ENCODE measurements at regions not wholly inside any gene's neighbourhood (a gene's known extent, or its start where the extent isn't known, plus 50 kb on each side); places are given as distances from the start of the nearest gene placed in this dataset.

DNA sequence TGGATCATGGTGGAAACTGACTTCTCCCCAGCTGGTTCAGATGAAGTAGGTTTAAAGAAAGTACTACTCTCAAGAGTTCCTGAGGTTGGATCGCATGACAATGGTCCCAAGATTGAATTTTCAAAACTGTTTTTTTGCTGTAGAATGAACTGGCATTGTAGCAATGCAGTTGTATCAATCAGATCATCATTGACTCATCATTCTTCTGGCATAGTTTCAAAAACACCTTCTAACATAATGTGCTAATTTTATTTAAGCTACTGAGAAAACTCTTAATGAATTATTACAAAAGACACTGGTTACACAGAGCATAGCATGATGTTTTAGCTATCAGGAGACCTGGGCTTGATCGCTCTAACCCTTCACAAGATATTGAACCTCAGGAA, 384.5 kb upstream of the DCN start:
- DNase-seq (ENCODE audit: low read depth in 4 of 4, low spot score in 2 of 4) = no peak

DNA sequence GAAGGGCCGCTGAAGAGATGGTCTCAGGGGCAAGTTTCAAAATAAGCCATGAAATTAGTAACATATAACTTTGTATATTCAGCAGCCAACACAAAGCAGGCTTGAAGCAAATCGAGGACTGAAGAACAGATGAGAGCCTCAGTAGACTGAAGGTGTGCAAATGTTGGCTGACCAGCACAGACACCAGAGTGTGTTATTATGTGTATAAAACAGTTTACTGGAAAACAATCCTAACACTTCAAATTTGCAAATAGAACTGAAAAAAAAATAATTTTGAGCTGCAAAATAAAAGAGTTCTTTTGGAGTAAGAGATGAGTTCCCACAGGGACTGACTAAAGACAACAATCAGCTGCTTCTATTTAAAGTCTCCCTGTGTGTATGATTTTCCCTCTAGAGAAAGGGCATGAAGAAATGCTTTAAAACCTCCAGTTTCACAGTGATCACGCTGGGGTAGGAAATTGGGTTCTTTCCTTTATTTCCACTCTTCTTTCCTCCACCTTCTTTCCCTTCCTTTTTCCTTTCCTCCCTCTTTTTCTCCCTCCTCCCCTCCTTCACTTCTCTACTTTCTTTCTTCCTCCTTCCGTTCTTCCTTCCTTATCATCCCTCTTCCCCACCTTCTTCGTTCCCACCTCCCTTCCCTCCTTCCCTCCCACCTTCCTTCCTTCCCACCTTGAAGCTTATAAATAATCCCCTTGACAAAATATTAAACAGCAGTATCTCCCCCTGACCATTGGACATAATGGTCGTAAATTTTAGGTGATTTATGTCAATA, 383.9 kb upstream of the DCN start:
- DNase-seq (ENCODE audit: low read depth in 4 of 4, low spot score in 2 of 4) = no peak

DNA sequence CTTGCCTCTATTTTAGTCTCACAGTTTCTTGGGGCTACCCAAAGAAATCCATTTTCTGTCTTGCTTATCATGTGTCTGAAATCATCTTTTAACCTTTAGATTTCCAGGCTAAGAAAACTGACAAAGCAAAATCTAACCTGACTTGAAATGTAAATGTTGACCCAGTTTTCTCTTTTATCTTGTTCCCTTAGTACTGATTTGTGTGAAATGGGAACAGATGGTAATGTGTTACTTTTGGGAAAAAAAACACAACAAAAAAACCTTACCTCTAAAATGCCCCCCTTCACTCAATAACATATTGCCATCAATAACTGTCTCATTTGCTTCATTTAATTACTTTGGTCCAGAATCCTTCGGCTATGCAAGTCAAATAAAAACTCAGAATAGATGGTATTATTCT, 383.2 kb upstream of the DCN start:
- no peak for DNase-seq (ENCODE audit: low read depth in 4 of 4, low spot score in 2 of 4)

DNA sequence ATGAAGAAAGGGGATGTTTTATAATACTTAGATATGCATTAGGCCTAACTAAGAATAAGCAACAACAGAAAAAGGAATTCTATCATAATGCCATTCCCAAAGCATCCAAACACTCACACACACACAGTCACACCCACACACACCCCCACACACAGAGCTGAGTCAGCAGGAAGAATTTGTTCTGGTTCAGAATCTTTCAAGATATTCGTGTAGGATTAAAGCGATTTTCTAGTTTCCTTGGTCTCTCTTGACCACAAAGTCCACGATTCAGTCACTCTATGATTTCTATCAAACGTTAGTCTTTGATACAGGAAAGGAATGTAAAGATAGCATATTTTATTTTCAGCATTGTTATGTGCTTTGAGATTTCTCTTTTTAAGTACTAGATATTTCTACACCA, 382.6 kb upstream of the DCN start:
- no peak for DNase-seq (ENCODE audit: low read depth in 4 of 4, low spot score in 2 of 4)

DNA sequence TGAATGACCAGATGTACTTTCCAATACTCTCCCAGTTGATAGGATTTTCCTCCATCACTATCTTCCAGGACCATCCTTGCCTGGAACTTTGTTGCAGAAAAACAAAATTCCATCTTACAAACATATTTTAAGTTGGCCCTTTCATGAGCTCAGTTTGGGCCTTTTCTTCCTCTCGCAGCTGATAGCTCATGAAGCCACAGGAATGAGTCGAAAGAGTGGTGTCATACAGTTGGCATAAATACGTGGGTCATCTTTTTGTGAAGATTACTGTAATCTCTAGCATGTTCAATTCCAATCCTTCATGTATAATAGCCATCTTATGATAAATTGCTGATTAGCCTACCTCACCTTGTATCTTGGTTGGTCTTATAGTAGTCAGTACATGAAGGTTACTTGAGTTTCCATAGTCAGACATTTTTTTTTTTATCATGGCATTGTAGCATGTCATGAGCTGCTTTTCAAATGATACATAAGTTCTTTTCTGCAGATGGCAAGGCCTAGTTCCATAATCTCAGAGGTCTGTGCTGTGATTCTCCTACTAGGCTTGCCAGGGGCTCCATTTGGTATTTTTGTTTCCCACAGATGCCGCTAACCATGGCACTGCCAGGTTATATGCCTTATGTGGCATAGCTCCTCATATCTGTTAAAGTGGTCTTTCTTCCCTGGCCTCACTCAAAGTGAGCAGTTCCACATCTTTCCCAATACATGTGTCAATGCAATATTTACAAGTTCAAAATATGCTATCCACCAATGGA, 380.6 kb upstream of the DCN start:
- DNase-seq (ENCODE audit: low read depth in 4 of 4, low spot score in 2 of 4) = no peak

DNA sequence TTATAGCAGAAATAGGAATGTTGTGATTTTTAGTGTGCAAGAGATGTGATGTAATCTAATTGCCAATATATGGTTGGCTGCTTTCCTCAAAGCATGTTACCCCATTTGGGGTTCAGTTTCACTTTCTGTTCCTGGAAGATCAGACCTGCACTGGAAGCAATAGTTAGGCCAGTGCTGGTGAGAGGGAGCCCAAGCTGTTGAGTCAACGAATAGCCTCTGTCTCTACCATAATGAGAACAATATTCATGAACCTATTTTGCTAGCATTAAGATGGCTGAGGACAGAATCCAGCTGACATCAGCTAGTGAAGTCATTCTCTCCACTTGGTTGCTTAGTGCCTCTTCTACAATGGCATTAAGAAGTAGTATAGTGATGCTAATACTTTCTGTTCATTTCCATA, 379.9 kb upstream of the DCN start:
- no peak for DNase-seq (ENCODE audit: low read depth in 4 of 4, low spot score in 2 of 4)

DNA sequence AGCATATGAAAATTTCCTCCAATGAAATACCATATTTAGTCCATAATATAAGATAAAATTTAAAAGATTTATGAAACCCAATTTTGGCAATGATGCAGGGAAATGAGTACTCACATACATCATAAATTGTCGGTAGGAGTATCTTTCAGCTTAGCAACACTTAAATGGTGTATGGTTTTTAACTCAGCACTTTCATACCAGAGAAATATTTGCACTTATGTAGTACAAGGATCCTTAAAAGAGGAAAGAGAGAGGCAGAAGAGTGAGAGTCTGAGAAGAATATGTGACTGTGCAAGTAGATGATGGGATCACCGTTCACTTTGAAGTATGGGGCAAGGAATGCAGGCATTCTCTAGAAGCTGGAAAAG, 379.3 kb upstream of the DCN start:
- DNase-seq (ENCODE audit: low read depth in 4 of 4, low spot score in 2 of 4) = no peak

DNA sequence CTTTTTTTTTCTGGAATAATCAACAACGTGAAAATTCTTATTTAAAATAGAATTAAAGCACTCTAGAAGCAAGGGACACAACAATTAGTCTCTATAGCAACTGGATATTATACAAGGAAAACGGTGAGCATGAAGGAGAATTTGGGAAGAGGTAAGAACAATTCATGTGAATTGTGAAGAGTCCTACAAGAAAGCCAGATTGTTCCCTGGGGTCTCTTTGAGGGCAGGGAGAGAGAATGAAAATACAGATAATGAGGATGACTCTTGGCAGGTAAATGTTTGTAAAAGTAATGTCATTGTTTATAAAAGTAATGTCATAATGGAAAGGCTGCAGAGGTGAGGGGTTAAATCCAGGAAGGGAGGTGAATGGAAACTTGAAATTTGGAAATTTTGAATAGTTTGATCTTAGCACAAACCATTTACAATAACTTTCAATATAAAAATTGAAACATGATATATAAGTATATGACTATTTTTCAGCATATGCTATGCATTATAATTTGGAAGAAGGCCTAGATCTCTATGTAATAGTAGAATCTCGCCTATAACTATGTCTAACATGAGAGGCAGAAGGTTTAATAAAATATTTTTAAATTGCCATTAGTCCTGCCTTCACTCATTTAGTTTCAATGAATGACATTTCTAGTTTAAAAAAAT, 378.8 kb upstream of the DCN start:
- no peak for DNase-seq (ENCODE audit: low read depth in 4 of 4, low spot score in 2 of 4)

DNA sequence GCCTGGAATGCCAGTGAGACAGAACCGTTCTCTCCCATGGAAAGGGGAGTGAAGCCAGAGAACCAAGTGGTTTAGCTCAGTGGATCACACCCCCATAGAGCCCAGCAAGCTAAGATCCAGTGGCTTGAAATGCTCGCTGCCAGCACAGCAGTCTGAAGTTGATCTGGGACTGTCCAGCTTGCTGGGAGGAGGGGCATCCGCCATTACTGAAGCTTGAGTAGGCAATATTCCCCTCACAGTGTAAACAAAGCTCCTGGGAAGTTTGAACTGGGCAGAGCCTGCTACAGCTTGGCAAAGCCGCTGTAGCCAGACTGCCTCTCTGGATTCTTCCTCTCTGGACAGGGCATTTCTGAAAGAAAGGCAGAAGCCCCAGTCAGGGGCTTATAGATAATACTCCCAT, 374.3 kb upstream of the DCN start:
- no peak for DNase-seq (ENCODE audit: low read depth in 4 of 4, low spot score in 2 of 4)

DNA sequence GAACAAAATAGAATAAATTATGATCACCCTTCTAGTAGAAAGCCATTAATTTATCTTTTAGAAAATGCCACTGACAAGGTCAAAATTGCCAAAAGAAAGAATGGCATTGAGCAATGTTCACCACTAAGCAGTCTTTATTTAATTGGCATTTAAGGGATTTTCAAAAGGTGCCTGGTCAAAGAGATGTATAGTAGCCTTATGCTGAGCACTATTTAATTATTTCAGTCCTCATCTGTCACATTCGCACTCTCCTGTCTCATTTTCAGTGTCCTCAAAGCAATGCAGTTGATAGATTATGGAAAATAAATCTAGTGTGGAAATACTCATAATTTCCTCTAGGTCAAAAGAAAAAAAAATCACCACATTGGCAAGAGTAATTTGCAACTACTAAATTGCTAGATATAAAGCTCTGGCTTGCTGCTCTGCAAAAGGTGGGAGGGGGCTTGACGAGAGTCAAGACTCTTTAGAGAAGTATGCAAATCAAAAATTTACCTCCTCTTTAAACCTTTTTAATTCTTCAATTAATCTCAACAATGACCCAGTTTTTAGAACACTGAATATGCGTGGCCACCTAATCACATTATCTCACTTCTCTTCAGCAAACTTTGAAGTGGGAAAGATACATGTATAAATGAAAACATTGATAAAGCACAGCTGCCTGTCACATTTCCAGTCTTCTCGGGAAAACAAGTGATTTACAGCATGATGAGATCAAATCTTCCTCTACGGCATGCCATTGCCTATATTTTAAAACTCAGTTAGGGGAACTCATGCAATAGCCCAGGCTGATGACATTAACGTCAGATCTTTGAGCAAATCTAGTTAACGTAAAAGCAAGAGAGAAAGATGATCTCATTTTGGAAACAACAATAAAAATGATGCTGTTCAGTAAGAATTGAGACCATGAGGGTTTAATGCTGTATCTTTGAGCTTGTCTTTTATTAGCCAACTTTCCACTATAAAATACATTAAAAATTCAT, 373.1 kb upstream of the DCN start:
- DNase-seq (ENCODE audit: low read depth in 4 of 4, low spot score in 2 of 4) = no peak

DNA sequence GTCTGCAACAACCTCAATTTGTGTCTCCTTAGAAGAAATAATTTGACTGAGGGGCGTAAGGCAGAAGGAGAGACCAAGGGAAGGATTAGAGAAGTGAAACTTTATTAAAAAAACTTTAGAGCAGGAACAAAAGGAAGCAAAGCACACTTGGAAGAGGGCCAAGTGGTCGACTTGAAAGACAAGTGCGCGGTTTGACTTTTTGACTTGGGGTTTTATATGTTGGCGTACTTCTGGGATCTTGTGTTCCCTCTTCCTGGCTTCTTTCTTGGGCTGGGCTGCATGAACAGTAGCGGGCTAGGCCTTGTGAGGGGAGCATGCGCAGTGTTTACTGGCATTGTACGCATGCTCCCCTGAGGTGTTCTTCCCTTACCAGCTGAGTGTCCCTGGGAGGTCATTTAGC, 369.3 kb upstream of the DCN start:
- DNase-seq (ENCODE audit: low read depth in 4 of 4, low spot score in 2 of 4) = no peak

DNA sequence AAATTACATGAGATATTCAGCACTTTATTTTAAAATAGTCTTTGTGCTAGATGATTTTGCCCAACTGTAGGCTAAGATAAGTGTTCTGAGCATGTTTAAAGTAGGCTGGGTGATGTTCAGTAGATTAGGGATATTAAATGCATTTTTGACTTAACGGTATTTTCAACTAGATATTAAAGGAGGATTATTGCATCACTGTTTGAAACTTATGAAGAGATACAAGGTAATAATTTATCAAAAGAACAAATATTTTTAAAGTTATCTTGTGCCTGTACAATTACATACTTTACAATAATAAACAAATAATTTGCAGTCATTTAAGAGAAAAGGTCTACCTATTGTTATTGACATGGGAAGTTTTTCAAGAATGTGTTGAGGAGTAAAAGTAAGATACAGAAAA, 368.6 kb upstream of the DCN start:
- no peak for DNase-seq (ENCODE audit: low read depth in 4 of 4, low spot score in 2 of 4)

DNA sequence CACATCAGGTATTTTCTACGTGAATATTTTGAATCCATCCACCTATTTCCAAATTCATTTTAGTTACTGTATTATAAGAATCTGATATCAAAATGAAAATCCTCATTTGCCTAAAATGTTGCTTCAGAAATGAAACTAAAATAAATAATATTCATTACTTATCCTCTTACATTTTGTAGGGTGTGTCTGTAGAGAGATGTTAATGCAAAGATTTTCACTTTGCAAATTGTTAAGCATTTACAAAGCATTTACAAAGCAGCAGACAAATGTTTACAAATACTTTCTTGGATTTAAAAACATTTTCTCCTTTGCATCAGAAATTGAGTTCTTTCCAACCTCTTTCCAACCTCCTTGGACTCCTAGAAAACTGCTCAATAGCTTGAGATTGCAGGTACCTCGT, 360.0 kb upstream of the DCN start:
- no peak for DNase-seq (ENCODE audit: low read depth in 4 of 4, low spot score in 2 of 4)

DNA sequence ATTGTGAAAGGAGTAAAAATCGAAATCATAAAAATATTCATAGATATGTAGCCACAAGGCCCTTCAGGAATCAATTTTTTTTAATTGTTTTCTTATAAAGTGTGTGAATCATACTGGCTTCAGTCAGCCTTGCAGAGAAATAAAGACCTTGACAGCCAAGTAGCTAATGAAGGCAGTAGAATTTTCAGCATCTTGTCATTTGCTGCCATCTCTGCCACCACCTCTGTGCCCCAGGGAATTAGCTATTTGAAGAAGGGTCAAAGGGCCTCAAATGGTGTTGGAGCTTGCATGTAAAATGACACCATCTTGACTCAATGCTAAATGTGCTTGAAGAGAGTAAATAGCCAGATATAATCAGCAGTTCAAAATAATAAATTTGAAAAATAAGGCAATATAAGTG, 359.4 kb upstream of the DCN start:
- DNase-seq (ENCODE audit: low read depth in 4 of 4, low spot score in 2 of 4) = no peak

DNA sequence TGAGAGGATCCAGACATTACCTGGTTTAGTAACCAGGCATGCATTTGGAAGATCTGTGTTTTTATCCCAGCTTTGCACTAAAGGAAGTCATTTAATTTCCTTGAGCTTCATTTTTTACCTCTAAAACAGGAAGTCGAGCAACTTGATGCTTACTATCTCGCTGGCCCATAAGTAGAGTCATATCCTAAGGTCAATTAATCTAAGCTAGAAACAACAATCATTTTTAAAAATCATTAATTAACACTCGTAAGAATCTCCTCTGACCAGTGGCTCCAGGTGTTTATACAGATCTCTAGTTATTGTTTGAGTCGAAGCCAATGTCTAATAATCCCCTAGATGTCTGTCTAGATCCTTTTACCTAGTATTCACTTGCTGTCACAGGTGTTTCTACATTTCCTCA, 355.8 kb upstream of the DCN start:
- no peak for DNase-seq (ENCODE audit: low read depth in 4 of 4, low spot score in 2 of 4)

DNA sequence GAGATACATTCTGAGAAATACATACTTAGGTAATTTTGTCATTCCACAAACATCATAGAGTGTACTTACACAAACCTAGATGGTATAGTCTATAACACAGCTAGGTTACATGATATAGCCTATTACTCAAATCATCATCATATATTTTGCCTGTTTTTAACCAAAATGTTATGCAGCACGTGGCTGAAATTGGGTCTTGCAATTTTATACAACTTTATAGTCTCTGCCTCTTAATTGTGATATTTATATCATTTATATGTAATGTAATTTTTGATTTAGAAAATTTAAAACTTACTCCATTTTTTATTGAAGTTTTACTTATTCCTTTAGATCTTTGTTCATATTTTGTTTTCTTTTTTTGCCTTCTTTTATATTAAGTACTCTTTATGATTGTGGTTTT, 350.7 kb upstream of the DCN start:
- no peak for DNase-seq (ENCODE audit: low read depth in 4 of 4, low spot score in 2 of 4)

DNA sequence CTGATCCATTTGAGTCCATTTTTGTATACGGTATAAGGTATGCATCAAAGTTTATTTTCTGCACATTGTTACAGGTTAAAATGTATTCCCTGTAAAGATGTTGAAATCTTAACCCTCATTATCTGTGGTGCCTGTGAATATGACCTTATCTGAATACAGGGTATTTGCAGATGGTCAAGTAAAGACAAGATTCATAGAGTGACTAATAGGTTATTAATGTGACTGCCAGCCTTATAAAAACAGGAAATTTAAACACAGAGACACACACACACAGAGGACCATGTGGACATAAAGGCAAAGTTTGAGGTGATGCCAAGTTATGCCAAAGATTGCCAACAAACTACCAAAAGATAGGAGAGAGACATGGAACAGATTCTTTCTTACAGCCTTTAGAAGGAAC, 347.2 kb upstream of the DCN start:
- DNase-seq (ENCODE audit: low read depth in 4 of 4, low spot score in 2 of 4) = no peak

DNA sequence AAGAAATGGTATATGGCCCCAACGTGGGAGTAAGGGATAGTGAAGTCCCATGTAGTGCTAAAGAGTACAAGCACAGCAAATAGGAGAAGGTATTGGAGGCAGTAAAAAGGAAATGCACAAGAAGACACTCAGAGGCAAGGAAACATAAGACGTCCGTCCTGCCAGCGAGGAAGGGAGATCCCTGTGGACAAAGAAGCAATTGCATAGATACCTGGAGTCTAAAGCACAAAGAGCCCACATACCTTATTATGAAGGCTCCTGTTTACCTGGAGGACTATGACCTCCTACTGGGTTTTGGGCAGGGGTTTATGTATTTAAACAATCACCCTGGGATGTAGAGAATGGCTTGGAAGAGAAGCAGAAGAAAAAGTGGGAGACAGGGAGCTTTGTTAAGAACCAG, 341.2 kb upstream of the DCN start:
- DNase-seq (ENCODE audit: low read depth in 4 of 4, low spot score in 2 of 4) = no peak

DNA sequence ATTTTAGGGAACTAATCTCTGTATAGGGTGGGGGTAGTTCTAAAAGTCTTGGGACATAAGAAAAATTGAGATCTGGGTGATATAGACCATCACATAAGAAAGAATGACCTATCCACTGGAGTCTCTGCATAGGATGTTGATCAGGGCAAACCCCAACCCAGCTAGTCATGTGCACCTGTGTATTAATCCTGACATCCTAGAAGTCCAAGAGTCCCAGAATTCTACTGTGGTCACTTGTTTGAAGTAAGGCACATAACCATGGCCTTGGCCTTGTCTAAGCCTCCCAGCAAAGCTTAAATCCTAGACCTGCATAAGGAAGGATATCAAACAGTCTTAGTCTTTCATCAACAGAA, 334.1 kb upstream of the DCN start:
- DNase-seq (ENCODE audit: low read depth in 4 of 4, low spot score in 2 of 4) = no peak

DNA sequence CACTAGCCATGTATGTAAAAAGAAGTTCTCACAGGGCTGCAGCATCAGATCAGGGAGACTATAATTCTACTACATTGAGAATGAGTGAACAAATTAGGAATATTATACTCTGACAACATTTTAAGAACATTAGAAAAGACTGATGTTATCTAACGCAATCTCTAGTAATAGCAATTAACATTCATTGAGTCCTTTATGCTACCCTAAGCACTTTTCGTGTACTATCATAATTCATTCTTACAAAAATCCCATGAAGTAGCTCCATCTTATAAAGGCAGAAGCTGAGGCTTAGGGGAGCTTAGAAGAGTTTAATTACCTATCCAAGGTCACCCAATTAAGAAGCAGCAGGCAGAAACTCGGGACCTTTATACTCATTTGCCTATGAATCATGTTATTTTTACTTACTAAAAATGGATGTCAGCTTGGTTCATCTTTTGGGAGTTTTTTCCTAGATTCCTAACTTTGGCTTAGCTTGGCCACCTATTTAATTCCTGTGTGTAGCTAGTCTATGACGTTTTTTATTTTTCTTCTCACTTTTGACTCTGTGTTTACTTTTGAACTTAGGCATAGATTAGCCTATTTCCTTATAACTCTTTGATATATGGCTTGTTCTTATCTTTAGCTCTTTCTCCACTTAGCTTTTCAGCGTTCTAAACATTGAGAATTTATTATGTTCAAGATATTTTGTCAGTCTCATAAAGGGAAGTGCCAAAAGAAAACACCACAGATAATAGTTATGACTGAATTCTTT, 333.5 kb upstream of the DCN start:
- no peak for DNase-seq (ENCODE audit: low read depth in 4 of 4, low spot score in 2 of 4)
